ENCODE measurements at regions not wholly inside any gene's neighbourhood (a gene's known extent, or its start where the extent isn't known, plus 50 kb on each side); places are given as distances from the start of the nearest gene placed in this dataset.

DNA sequence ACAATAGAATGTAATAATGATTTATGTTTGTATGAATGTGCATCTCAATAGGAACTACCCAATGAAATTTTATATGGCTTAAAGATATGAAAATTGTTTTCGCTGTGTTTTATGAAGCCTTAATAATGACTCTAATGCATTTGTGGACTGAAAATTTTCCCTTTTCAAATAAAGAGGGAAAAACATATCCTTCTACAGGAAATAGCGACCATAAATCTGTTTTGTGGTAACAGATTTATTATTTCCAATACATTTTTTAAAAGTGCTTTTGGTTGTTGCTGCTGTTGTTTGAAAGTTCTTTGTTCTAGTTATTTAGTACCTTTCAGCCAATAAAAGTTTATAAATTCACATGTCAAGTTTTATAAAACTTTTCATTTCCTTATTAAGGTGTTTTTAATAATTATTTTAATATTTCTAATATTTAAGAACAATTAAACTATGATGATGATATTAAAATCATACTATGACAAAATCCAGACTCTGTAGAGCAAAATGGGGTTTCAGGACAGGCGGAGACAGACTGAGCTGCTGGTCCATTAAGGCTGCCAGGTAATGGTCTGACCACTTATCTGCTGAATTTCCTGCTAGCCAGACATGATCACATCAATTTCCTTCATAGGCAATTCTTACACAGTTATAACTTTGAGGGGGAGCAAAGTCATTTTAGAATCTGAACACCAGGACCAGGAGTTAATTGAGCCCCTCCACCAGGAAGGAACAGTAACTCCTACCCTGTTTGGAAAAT is 65.7 kb upstream of the NEUROD1 start:
- TF ChIP-seq, protein P1, sequence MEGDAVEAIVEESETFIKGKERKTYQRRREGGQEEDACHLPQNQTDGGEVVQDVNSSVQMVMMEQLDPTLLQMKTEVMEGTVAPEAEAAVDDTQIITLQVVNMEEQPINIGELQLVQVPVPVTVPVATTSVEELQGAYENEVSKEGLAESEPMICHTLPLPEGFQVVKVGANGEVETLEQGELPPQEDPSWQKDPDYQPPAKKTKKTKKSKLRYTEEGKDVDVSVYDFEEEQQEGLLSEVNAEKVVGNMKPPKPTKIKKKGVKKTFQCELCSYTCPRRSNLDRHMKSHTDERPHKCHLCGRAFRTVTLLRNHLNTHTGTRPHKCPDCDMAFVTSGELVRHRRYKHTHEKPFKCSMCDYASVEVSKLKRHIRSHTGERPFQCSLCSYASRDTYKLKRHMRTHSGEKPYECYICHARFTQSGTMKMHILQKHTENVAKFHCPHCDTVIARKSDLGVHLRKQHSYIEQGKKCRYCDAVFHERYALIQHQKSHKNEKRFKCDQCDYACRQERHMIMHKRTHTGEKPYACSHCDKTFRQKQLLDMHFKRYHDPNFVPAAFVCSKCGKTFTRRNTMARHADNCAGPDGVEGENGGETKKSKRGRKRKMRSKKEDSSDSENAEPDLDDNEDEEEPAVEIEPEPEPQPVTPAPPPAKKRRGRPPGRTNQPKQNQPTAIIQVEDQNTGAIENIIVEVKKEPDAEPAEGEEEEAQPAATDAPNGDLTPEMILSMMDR (IDR thresholded peaks at IDR 0.05; ENCODE audit: insufficient read depth, low read length, poor library complexity, severe bottlenecking) = no peak
- TF ChIP-seq EZH2phosphoT487 (conservative IDR thresholded peaks at IDR 0.05; ENCODE audit: low read length) = no peak

Data from SU-DHL-6 (cell line).